HEK293T (cell line): ENCODE measurements at regions not wholly inside any gene's neighbourhood (a gene's known extent, or its start where the extent isn't known, plus 50 kb on each side); places are given as distances from the start of the nearest gene placed in this dataset.

ENCODE experiments used
- LEF1 ChIP-seq: fragments of 450-650 bp; IDR thresholded peaks from 2 replicates; pipeline ENCODE4 v1.6.1; 2017; ENCODE audit warnings: mild to moderate bottlenecking, borderline replicate concordance
- TARDBP ChIP-seq: fragments of 450-650 bp; IDR thresholded peaks from 2 replicates; pipeline ENCODE4 v1.6.1; 2016

DNA sequence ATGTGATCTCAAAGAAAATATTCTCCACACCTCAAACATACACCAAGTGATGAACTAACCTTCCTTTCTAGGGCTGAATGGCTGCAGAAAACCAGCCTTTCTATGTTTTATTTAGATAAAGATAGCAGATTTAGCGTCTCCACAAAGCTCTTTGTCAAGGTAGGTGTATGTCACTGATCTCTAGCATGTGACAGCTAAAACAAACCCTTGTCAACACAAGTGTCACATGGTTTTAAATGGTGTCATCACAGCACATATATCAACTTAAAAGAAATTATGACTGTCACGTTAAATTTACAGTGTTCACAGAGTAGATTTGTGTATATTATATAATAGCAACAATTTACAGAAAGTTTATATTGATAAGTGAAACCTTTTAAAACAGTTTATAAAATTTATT, 58.3 kb downstream of the TENT5A start:
- TF ChIP-seq TARDBP: no peak
- no peak for TF ChIP-seq LEF1
